Pancreas (tissue), 10 donors: ENCODE measurements at regions not wholly inside any gene's neighbourhood (a gene's known extent, or its start where the extent isn't known, plus 50 kb on each side); places are given as distances from the start of the nearest gene placed in this dataset.
A peak's percentile ranks its signal among the peaks of the same experiment; 100 is the strongest.

Experiments used
- ATAC-seq, 4 donors: fragments of 200-7000 bp; cut with Tn5 transposase; one replicate each; pipeline versions ENCODE4 v1.8.0 to v1.9.1; 2020; ENCODE audit warnings: mild to moderate bottlenecking in 4 of 4, moderate library complexity in 4 of 4
- DNase-seq, 6 donors: peaks; one replicate each; pipeline ENCODE4 v3.0.0-alpha.2; 2020
- FAIRE-seq: peaks from 2 replicates; lab custom pipeline; 2012; peaks lifted over from hg19 to GRCh38; lab: Jason Lieb, UNC
- H3K27ac ChIP-seq, 4 donors: fragments of 200-600 bp; sonication (generic); 1 replicate in 3 of 4; 2 replicates in 1 of 4; pipeline versions ENCODE4 v1.5.0 to v1.8.0; 2020
- H3K27me3 ChIP-seq, 4 donors: fragments of 200-600 bp; one replicate each; pipeline ENCODE4 v1.8.0; 2021
- H3K36me3 ChIP-seq, 3 donors: fragments of 200-600 bp; sonication (generic) in 1 of 3; one replicate each; pipeline versions ENCODE4 v1.5.0 to v1.8.0; 2020 to 2021
- H3K4me1 ChIP-seq, 3 donors: fragments of 200-600 bp; one replicate each; pipeline ENCODE4 v1.8.0; 2021
- H3K4me3 ChIP-seq, 4 donors: fragments of 200-600 bp; sonication (generic) in 2 of 4; one replicate each; pipeline versions ENCODE4 v1.5.0 to v1.8.0; 2020 to 2021
- H3K9me3 ChIP-seq, 4 donors: fragments of 200-600 bp; one replicate each; pipeline ENCODE4 v1.8.0; 2021
- CTCF ChIP-seq, 4 donors: fragments of 200-600 bp; sonication (generic) in 3 of 4; IDR thresholded peaks; one replicate each; pipeline versions ENCODE4 v1.5.0 to v1.8.0; 2021; ENCODE audit warnings: antibody characterized with exemption in 4 of 4
- WGBS, 2 donors: extraction: QIAGEN DNeasy Blood & Tissue Kit; methylation state at CpG; one replicate each; pipeline ENCODE4 v1.1.7; 2013; 5-methylcytosine and 5-hydroxymethylcytosine counted together
- intact Hi-C, 3 donors: fragments of 100-400 bp; cut with DNase I; formaldehyde crosslinking; loops; one replicate each; pipeline versions ENCODE4 v1.11.1 to v1.14.2; 2022
- donor health status: healthy with polysubstance abuse.
- donor health status: DM: no; HTN: no; CAD: no; lungs with moderate emphysema.
- donor health status: DM: no; HTN: no; CAD: no.
- donor health status: control.
- donor health status: control.
- donor health status: Bipolar disorder and iron deficiency.
- donor health status: DM: yes; HTN: yes; CAD: no.
- donor health status: DM: no; HTN: no; CAD: no.
- donor health status: DM: no; HTN: no; CAD: no.
- donor health status: DM: yes; HTN: yes; CAD: no.

DNA sequence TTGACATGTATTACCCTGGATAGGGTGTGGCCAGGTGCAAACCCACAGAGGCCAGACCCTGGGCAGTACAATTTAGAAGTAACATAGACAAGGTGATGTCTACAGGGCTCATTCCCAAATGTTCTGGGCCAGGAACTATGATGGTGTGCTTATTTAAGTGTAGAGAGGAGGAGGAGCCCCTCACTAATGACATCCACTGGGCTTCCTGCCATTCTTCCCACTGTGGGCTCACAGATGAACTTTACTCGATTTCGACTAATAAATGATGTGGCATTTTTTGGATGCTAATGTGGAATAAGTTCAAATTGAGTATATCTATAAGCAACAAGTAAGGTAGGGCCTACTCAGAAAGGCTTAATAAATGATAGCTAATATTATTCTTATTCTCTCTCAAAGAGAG, 280.9 kb upstream of the BOD1L1 start:
- Histone ChIP-seq H3K27me3 (no peaks in the 10 kb centered on the region), H3K4me1 (no peaks in the 10 kb centered on the region), H3K4me3 (no peak overlapping the region), H3K27ac (no peak overlapping the region), H3K9me3 (no peaks in the 10 kb centered on the region), H3K36me3 (no peaks in the 10 kb centered on the region)
- DNase-seq (no peak), ATAC-seq (no peak), FAIRE-seq (no peak)
- intact Hi-C loops = no loop called here
- no peak for TF ChIP-seq CTCF (IDR thresholded peaks at IDR 0.05)
- WGBS, 2 donors = 87 to 95% methylated on average over 2 of the region's 2 CpGs

DNA sequence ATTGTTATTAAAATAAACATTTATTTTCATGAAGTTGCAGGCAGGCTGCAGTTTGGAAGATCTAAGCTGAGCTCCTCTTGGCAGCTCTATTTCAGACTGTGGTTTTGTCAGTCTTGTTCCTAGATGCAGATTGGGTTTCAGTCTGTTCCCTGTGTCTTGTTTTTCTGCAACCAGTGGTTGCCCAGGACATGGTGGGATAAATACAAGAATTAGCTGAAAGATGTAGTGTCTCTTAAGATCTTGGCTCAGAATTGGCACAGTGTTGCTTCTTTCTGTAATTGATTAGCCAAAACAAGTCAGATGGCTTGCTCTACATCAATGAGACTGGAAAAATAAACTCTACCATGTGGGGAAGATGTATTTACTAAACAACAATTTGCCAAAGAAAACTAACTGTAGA, 283.0 kb upstream of the BOD1L1 start:
- Histone ChIP-seq H3K9me3 (no peaks in the 10 kb centered on the region), H3K4me1 (no peaks in the 10 kb centered on the region), H3K4me3 (no peak overlapping the region), H3K36me3 (no peaks in the 10 kb centered on the region), H3K27ac (no peak overlapping the region), H3K27me3 (no peaks in the 10 kb centered on the region)
- TF ChIP-seq CTCF (IDR thresholded peaks at IDR 0.05) = no peak
- intact Hi-C loops = no loop called here
- ATAC-seq (no peak), DNase-seq (no peak), FAIRE-seq (no peak)

DNA sequence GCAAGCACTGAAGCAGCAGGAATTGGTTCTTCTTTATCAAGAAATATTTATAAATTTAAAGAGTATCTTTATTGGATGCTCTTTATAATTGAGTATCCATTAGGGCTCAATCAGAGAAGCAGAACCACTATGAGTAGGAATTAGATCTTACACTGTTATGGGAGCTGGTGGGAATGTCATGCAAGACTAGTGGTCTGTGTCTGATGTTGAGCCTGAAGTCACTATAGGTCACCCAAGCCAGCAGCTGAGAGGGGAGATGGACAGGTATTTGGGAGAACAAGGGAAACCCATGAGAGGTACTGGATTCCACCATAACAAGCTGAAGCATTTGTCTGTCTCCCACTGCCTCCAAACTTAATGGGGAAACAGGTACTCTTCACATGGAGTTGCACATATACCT, 283.7 kb upstream of the BOD1L1 start:
- FAIRE-seq (no peak), ATAC-seq (no peak), DNase-seq (no peak)
- intact Hi-C loops = no loop called here
- Histone ChIP-seq H3K9me3 (no peaks in the 10 kb centered on the region), H3K4me3 (no peak overlapping the region), H3K27me3 (no peaks in the 10 kb centered on the region), H3K36me3 (no peaks in the 10 kb centered on the region), H3K27ac (no peak overlapping the region), H3K4me1 (no peaks in the 10 kb centered on the region)
- no peak for TF ChIP-seq CTCF (IDR thresholded peaks at IDR 0.05)

- Histone ChIP-seq H3K9me3 (no peaks in the 10 kb centered on the region), H3K27me3 (no peaks in the 10 kb centered on the region), H3K27ac (no peak overlapping the region), H3K4me1 (no peaks in the 10 kb centered on the region), H3K36me3 (no peaks in the 10 kb centered on the region), H3K4me3 (no peak overlapping the region)
- no peak for ATAC-seq
- FAIRE-seq = no peak
- intact Hi-C loops = no loop called here
- no peak for TF ChIP-seq CTCF (IDR thresholded peaks at IDR 0.05)
- 60 to 68% methylated on average over 2 of the region's 2 CpGs for WGBS, 2 donors
- no peak for DNase-seq
Measured at GRCh38 chr4:13912436-13912925, 285.0 kb upstream of the BOD1L1 start.

DNA sequence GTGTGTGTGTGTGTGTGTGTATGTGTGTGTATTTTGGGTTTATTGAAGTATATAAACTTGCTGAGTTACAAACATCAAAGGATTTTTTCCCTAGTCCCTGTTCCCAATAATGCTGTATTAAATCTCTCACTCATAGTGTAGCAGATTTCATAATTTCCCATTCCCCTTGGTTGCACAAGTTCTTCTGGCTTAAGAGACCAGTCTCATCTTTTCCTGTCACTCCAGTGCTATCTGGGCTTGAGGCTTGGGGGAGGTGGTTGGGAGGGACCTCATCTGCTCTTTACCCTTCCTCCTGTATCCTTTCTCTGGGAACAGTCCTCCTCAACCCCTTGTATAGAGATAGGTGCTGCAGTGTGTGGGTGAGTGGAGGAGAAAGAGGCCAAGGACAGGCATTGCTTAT, 285.4 kb upstream of the BOD1L1 start:
- no peaks in the 10 kb centered on the region for H3K9me3 ChIP-seq
- no peaks in the 10 kb centered on the region for H3K4me1 ChIP-seq
- no peak for TF ChIP-seq CTCF (IDR thresholded peaks at IDR 0.05)
- ATAC-seq = peak in 2 of 4 donors; percentile 35 to 40
- no peaks in the 10 kb centered on the region for H3K36me3 ChIP-seq
- H3K27me3 ChIP-seq = no peaks in the 10 kb centered on the region
- intact Hi-C loops = no loop called here
- no peak for DNase-seq
- no peak overlapping the region for H3K27ac ChIP-seq
- FAIRE-seq = no peak
- H3K4me3 ChIP-seq = no peak overlapping the region
